OCI-LY1 (cell line): ENCODE measurements at regions not wholly inside any gene's neighbourhood (a gene's known extent, or its start where the extent isn't known, plus 50 kb on each side); places are given as distances from the start of the nearest gene placed in this dataset.

ENCODE experiments used
- H2AFZ ChIP-seq: fragments of 200-600 bp; sonication (generic), shearing (Covaris generic); 2 replicates; pipeline ENCODE4 v1.6.0; 2014; ENCODE audit warnings: antibody characterized with exemption, mild to moderate bottlenecking, low read length
- H3F3A ChIP-seq: fragments of 200-600 bp; sonication (generic), shearing (Covaris generic); 2 replicates; pipeline ENCODE4 v1.6.0; 2014; ENCODE audit warnings: mild to moderate bottlenecking, antibody characterized with exemption, low read length, moderate library complexity; ENCODE audit not compliant: insufficient read depth
- H3K27ac ChIP-seq: fragments of 200-600 bp; sonication (generic); 2 replicates; pipeline ENCODE4 v1.5.1; 2014; ENCODE audit warnings: low read length, mixed run types, mild to moderate bottlenecking, low read depth; ENCODE audit not compliant: poor library complexity, severe bottlenecking
- H3K27me3 ChIP-seq: fragments of 200-600 bp; sonication (generic); 2 replicates; pipeline ENCODE4 v1.6.0; 2014; ENCODE audit warnings: antibody characterized with exemption, mild to moderate bottlenecking, low read length, moderate library complexity; ENCODE audit not compliant: insufficient read depth
- H3K36me3 ChIP-seq: fragments of 200-600 bp; sonication (generic); 2 replicates; pipeline ENCODE4 v1.6.1; 2014; ENCODE audit warnings: mild to moderate bottlenecking, antibody characterized with exemption, low read length, moderate library complexity, mixed read lengths; ENCODE audit not compliant: insufficient read depth
- H3K4me1 ChIP-seq: fragments of 200-600 bp; sonication (generic); 2 replicates; pipeline ENCODE4 v1.5.1; 2014; ENCODE audit warnings: mild to moderate bottlenecking, low read length, moderate library complexity; ENCODE audit not compliant: insufficient read depth, severe bottlenecking
- H3K4me2 ChIP-seq: fragments of 200-600 bp; sonication (generic), shearing (Covaris generic); 2 replicates; pipeline ENCODE4 v1.6.1; 2014; ENCODE audit warnings: low read length
- H3K4me3 ChIP-seq: fragments of 200-600 bp; sonication (generic); 2 replicates; pipeline ENCODE4 v1.5.1; 2014; ENCODE audit warnings: low read length, low read depth, mild to moderate bottlenecking, mixed read lengths; ENCODE audit not compliant: poor library complexity, severe bottlenecking
- H3K79me2 ChIP-seq: fragments of 200-600 bp; shearing (Covaris generic); 2 replicates; pipeline ENCODE4 v1.6.1; 2016; ENCODE audit warnings: mixed run types, low read length, mixed read lengths; ENCODE audit not compliant: insufficient read depth
- H3K9ac ChIP-seq: fragments of 200-600 bp; sonication (generic), shearing (Covaris generic); 2 replicates; pipeline ENCODE4 v1.6.1; 2014; ENCODE audit warnings: mild to moderate bottlenecking, low read length, mixed read lengths
- H3K9me2 ChIP-seq: fragments of 200-600 bp; sonication (generic), shearing (Covaris generic); 2 replicates; pipeline ENCODE4 v1.6.1; 2014; ENCODE audit warnings: low read depth, mild to moderate bottlenecking, low read length, mixed read lengths
- H3K9me3 ChIP-seq: fragments of 200-600 bp; shearing (Covaris generic); 2 replicates; pipeline ENCODE4 v1.6.1; 2014; ENCODE audit warnings: low read length, mixed read lengths
- H4K20me1 ChIP-seq: fragments of 200-600 bp; sonication (generic), shearing (Covaris generic); 2 replicates; pipeline ENCODE4 v1.6.0; 2016; ENCODE audit warnings: mild to moderate bottlenecking, low read length; ENCODE audit not compliant: insufficient read depth
- EZH2 ChIP-seq: fragments of 200-600 bp; sonication (generic), shearing (Covaris generic); IDR thresholded peaks from 2 replicates; pipeline ENCODE4 v1.8.0; 2017; ENCODE audit warnings: borderline replicate concordance, mixed run types, mild to moderate bottlenecking, antibody characterized with exemption, low read length, moderate library complexity, mixed read lengths
- TF ChIP-seq, protein P1 (sequence below): fragments of 200-600 bp; sonication (generic), shearing (Covaris generic); IDR thresholded peaks from 2 replicates; pipeline ENCODE4 v1.5.1; 2017; ENCODE audit warnings: mild to moderate bottlenecking, antibody characterized with exemption, low read length, moderate library complexity, mixed read lengths

GRCh38 chr12:42791399-42791798, 201.9 kb upstream of the PRICKLE1 start:
- no peaks in the 10 kb centered on the region for H4K20me1 ChIP-seq
- no peaks in the 10 kb centered on the region for H3K9me2 ChIP-seq
- no peak overlapping the region for H3K4me2 ChIP-seq
- TF ChIP-seq, protein P1, sequence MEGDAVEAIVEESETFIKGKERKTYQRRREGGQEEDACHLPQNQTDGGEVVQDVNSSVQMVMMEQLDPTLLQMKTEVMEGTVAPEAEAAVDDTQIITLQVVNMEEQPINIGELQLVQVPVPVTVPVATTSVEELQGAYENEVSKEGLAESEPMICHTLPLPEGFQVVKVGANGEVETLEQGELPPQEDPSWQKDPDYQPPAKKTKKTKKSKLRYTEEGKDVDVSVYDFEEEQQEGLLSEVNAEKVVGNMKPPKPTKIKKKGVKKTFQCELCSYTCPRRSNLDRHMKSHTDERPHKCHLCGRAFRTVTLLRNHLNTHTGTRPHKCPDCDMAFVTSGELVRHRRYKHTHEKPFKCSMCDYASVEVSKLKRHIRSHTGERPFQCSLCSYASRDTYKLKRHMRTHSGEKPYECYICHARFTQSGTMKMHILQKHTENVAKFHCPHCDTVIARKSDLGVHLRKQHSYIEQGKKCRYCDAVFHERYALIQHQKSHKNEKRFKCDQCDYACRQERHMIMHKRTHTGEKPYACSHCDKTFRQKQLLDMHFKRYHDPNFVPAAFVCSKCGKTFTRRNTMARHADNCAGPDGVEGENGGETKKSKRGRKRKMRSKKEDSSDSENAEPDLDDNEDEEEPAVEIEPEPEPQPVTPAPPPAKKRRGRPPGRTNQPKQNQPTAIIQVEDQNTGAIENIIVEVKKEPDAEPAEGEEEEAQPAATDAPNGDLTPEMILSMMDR = no peak
- no peak for TF ChIP-seq EZH2
- H3F3A ChIP-seq = no peaks in the 10 kb centered on the region
- no peak overlapping the region for H3K4me3 ChIP-seq
- no peaks in the 10 kb centered on the region for H3K27me3 ChIP-seq
- H3K36me3 ChIP-seq = no peaks in the 10 kb centered on the region
- no peak overlapping the region for H3K27ac ChIP-seq
- no peaks in the 10 kb centered on the region for H3K79me2 ChIP-seq
- H2AFZ ChIP-seq = no peak overlapping the region
- no peak overlapping the region for H3K9ac ChIP-seq
- no peaks in the 10 kb centered on the region for H3K9me3 ChIP-seq
- H3K4me1 ChIP-seq = no peaks in the 10 kb centered on the region

GRCh38 chr12:42790761-42791151, 201.2 kb upstream of the PRICKLE1 start:
- no peaks in the 10 kb centered on the region for H3K79me2 ChIP-seq
- H3K36me3 ChIP-seq = no peaks in the 10 kb centered on the region
- H4K20me1 ChIP-seq = no peaks in the 10 kb centered on the region
- H3K27ac ChIP-seq = no peak overlapping the region
- no peak overlapping the region for H3K9ac ChIP-seq
- no peaks in the 10 kb centered on the region for H3K9me2 ChIP-seq
- H3K9me3 ChIP-seq = no peaks in the 10 kb centered on the region
- H3F3A ChIP-seq = no peaks in the 10 kb centered on the region
- H3K4me3 ChIP-seq = no peak overlapping the region
- TF ChIP-seq, protein P1 = no peak
- TF ChIP-seq EZH2 = no peak
- no peak overlapping the region for H2AFZ ChIP-seq
- no peaks in the 10 kb centered on the region for H3K27me3 ChIP-seq
- no peaks in the 10 kb centered on the region for H3K4me1 ChIP-seq
- no peak overlapping the region for H3K4me2 ChIP-seq

GRCh38 chr12:42789808-42790760, 200.5 kb upstream of the PRICKLE1 start:
- Histone ChIP-seq H3K79me2 (no peaks in the 10 kb centered on the region), H3K9ac (no peak overlapping the region), H3K4me3 (no peak overlapping the region), H3K36me3 (no peaks in the 10 kb centered on the region), H3K4me2 (no peak overlapping the region), H3K9me2 (no peaks in the 10 kb centered on the region), H4K20me1 (no peaks in the 10 kb centered on the region), H3K27me3 (no peaks in the 10 kb centered on the region), H3K9me3 (no peaks in the 10 kb centered on the region), H3K4me1 (no peaks in the 10 kb centered on the region), H2AFZ (no peak overlapping the region), H3F3A (no peaks in the 10 kb centered on the region), H3K27ac (no peak overlapping the region)
- TF ChIP-seq, protein P1 = no peak
- no peak for TF ChIP-seq EZH2
